Kidney (tissue), 13 donors: ENCODE measurements at regions not wholly inside any gene's neighbourhood (a gene's known extent, or its start where the extent isn't known, plus 50 kb on each side); places are given as distances from the start of the nearest gene placed in this dataset.

Source experiments
- DNase-seq, 5 donors: peaks; one replicate each; pipeline ENCODE4 v3.0.0-alpha.2; 2013 to 2020
- FAIRE-seq: peaks from 2 replicates; lab custom pipeline; 2012; peaks lifted over from hg19 to GRCh38; lab: Jason Lieb, UNC
- H3K27ac ChIP-seq, 2 donors: one replicate each; pipeline ENCODE4 v1.7.0; 2013; ENCODE audit warnings: low read depth in 2 of 2, low read length in 2 of 2, inconsistent platforms in 1 of 2
- H3K27me3 ChIP-seq: one replicate; pipeline ENCODE4 v1.7.1; 2013; ENCODE audit warnings: low read length, inconsistent platforms; ENCODE audit not compliant: control insufficient read depth, insufficient read depth
- H3K36me3 ChIP-seq, 3 donors: one replicate each; pipeline versions ENCODE4 v1.7.0 to v1.7.1; 2013; ENCODE audit warnings: low read length in 3 of 3, control low read depth in 1 of 3, inconsistent platforms in 1 of 3; ENCODE audit not compliant: insufficient read depth in 3 of 3, control insufficient read depth in 2 of 3
- H3K4me1 ChIP-seq, 3 donors: one replicate each; pipeline versions ENCODE4 v1.7.0 to v1.7.1; 2013; ENCODE audit warnings: low read length in 3 of 3, inconsistent platforms in 1 of 3, low read depth in 1 of 3; ENCODE audit not compliant: control insufficient read depth in 2 of 3, insufficient read depth in 2 of 3
- H3K4me3 ChIP-seq, 3 donors: one replicate each; pipeline versions ENCODE4 v1.7.0 to v1.8.1; 2013; ENCODE audit warnings: low read length in 3 of 3, control low read depth in 1 of 3, inconsistent platforms in 1 of 3
- H3K9ac ChIP-seq, 3 donors: one replicate each; pipeline versions ENCODE4 v1.7.0 to v1.7.1; 2013; ENCODE audit warnings: low read length in 3 of 3, control low read depth in 1 of 3, inconsistent platforms in 1 of 3
- H3K9me3 ChIP-seq, 3 donors: one replicate each; pipeline versions ENCODE4 v1.7.0 to v1.7.1; 2013; ENCODE audit warnings: low read length in 3 of 3, control low read depth in 1 of 3, inconsistent platforms in 1 of 3; ENCODE audit not compliant: control insufficient read depth in 2 of 3, insufficient read depth in 1 of 3
- CTCF ChIP-seq: IDR thresholded peaks from 3 replicates; pipeline ENCODE4 v1.5.1; 2012; ENCODE audit warnings: mild to moderate bottlenecking, moderate library complexity, borderline replicate concordance; ENCODE audit not compliant: insufficient read depth; ENCODE audit errors: extremely low read depth
- intact Hi-C: fragments of 100-400 bp; cut with DNase I; formaldehyde crosslinking; loops from one replicate; pipeline ENCODE4 v1.11.1; 2022
- donor health status: control.
- donor health status: control.
- donor health status: control.
- donor health status: control.
- donor health status: control.
- donor health status: DM: yes; HTN: yes; CAD: no.
- donor health status: Normal renal cell carcinoma (clear cell type).

GRCh38 chr6:8269094-8269493 is 166.3 kb downstream of the SLC35B3 start:
- no peak overlapping the region for H3K27ac ChIP-seq
- no peak overlapping the region for H3K4me3 ChIP-seq
- H3K9ac ChIP-seq = no peak overlapping the region
- FAIRE-seq (no peak), DNase-seq (no peak)
- peaks cover 0 to 8% (median 0%) of the 10 kb centered on the region in 3 donors for H3K9me3 ChIP-seq
- no peaks in the 10 kb centered on the region for H3K27me3 ChIP-seq
- no peaks in the 10 kb centered on the region for H3K36me3 ChIP-seq
- no peak for TF ChIP-seq CTCF
- intact Hi-C loops = no loop called here
- no peaks in the 10 kb centered on the region for H3K4me1 ChIP-seq

- FAIRE-seq (no peak), DNase-seq (no peak)
- intact Hi-C loops = no loop called here
- Histone ChIP-seq H3K27ac (no peak overlapping the region), H3K4me3 (no peak overlapping the region), H3K9ac (no peak overlapping the region), H3K4me1 (no peaks in the 10 kb centered on the region), H3K36me3 (no peaks in the 10 kb centered on the region), H3K27me3 (no peaks in the 10 kb centered on the region), H3K9me3 (peaks cover 0 to 8% (median 0%) of the 10 kb centered on the region in 3 donors)
- TF ChIP-seq CTCF = no peak
Measured at GRCh38 chr6:8268606-8269005, 166.3 kb upstream of the EEF1E1 start.

GRCh38 chr6:8268156-8268555 is 165.8 kb upstream of the EEF1E1 start:
- Histone ChIP-seq H3K36me3 (no peaks in the 10 kb centered on the region), H3K9me3 (peaks cover 0 to 8% (median 0%) of the 10 kb centered on the region in 3 donors), H3K4me1 (no peaks in the 10 kb centered on the region), H3K27ac (no peak overlapping the region), H3K4me3 (no peak overlapping the region), H3K9ac (no peak overlapping the region), H3K27me3 (no peaks in the 10 kb centered on the region)
- FAIRE-seq (no peak), DNase-seq (no peak)
- TF ChIP-seq CTCF = no peak
- intact Hi-C loops = no loop called here

- no peak for DNase-seq
- H3K4me3 ChIP-seq = no peak overlapping the region
- FAIRE-seq = no peak
Measured at GRCh38 chr6:8260610-8261009, 158.3 kb upstream of the EEF1E1 start.

More at GRCh38 chr6:8260610-8261009, 158.3 kb upstream of the EEF1E1 start:
- Histone ChIP-seq H3K9me3 (no peaks in the 10 kb centered on the region), H3K4me1 (no peaks in the 10 kb centered on the region), H3K27me3 (no peaks in the 10 kb centered on the region), H3K9ac (no peak overlapping the region), H3K27ac (no peak overlapping the region), H3K36me3 (no peaks in the 10 kb centered on the region)
- intact Hi-C loops = no loop called here
- no peak for TF ChIP-seq CTCF
